Activated CD4-positive, alpha-beta T cell treated with anti-CD3 and anti-CD28 coated beads for 24 hours (primary cell): ENCODE measurements at regions not wholly inside any gene's neighbourhood (a gene's known extent, or its start where the extent isn't known, plus 50 kb on each side); places are given as distances from the start of the nearest gene placed in this dataset.
A peak's percentile ranks its signal among the peaks of the same experiment; 100 is the strongest.

Experiments
- DNase-seq, 2 donors: peaks; one replicate each; pipeline ENCODE4 v3.0.0-alpha.2; 2020; ENCODE audit warnings: low read depth in 2 of 2

DNA sequence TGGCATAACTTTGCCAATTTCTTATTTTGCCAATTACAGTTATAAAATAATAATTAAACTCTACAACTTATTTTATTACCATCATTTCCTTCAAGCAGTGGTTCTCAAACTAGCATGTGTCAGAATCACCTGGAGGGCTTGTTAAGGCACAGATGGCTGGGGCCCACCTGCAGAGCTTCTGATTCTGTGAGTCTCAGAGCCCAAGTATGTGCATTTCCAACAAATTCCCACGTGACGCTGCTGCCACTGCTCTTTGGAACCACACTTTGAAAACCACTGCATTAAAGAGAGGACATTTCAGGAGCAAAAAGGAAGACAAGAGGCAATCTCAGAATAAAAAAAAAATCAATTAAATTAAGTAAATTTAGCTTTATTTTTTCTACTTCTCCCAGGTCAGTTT lies 94.0 kb upstream of the HNRNPA3 start:
- no peak for DNase-seq

- no peak for DNase-seq
Observed at GRCh38 chr2:177119099-177119498, 93.5 kb upstream of the HNRNPA3 start.

DNA sequence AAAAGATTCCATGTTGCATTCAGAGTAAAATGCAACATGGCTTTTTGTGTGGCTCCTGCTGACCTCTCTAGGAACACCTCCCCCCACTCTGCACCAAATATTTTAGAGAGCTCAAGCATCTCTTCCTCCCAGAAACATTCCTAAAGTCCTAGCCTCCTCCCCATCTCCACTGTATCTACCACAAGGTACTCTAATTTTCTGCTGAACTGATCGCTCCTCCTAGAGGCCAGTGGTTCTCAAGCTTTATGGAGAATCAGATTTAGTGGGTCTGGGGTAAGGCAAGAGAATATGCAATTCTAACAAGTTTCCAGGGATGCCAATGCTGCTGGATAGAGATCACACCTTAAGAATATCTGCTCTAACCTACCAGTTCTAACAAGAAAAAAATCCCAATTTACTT lies 89.5 kb upstream of the HNRNPA3 start:
- no peak for DNase-seq

- DNase-seq, result no peak
Observed at GRCh38 chr2:177124371-177124770, 88.2 kb upstream of the HNRNPA3 start.

GRCh38 chr2:177127821-177128220 lies 84.8 kb upstream of the HNRNPA3 start:
- DNase-seq, result no peak

- DNase-seq, result no peak
Observed at GRCh38 chr2:177129610-177130009, 83.0 kb upstream of the HNRNPA3 start.

GRCh38 chr2:177131858-177132257 lies 80.7 kb upstream of the HNRNPA3 start:
- DNase-seq, result no peak

GRCh38 chr2:177138823-177139222 lies 73.8 kb upstream of the HNRNPA3 start:
- DNase-seq, result no peak

- no peak for DNase-seq
Observed at GRCh38 chr2:177141866-177142265, 70.7 kb upstream of the HNRNPA3 start.

- DNase-seq, result no peak
Observed at GRCh38 chr2:177143444-177143843, 69.2 kb upstream of the HNRNPA3 start.

GRCh38 chr2:177147093-177147694 lies 65.4 kb upstream of the HNRNPA3 start:
- no peak for DNase-seq

DNA sequence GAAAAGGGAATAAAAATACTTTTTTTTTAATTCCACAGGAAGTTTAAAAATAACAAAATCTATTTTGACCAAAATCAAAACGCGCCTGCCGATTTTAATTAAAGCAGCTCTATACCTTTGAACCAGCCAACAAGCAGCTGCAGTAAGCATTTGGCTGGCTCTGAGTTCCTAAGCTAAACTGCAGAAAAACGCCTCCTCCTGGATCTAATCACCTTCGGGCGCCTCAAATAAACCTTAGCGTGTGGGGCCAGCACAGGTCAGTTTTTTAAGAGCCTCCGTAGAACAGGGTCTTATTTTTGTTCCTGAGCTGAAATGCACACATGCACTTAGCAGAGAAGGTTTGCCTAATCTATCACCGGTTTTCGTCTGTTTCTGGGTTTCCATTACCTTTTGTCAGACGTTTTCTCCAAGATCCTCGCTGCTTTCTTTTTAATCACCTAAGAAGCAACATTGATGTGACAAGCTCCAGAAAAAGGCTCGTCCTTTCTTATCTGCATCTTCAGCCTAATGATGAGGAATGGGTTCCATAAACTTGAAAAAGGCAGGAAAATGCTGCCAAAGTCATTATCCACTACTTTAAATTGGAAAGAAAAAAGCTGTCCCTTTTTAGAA lies 64.7 kb upstream of the HNRNPA3 start:
- DNase-seq, result no peak

DNA sequence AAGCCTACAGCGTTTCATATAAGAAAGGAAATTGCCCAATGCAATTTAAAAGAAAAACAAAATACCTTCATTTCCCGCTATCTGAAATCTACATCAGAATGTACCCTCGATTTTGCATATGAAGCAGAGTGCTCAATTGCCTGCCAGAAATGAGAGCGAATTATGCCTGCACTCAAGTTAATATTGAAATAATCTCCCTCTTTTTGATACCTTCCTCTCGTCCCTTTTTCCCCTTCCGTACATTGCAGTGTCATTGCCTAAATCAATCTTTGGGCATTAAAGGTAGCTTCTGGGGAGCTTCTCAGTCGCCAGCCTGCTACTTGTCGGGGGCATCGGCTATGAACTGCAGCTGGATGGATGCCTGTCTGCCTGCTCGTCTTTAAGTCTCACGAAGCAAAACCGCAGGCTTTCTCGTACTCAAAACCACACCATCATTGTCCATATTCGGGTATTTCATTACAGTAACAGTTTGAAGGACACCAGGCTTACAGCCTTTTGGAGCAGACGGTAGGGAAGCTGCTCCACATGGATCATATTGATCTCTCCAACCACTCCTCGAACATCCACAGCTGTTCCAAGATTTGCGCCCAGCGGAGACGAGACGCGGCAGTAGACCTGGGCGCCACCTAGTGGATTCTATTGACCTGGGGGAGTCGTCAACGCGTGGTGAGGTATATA lies 64.0 kb upstream of the HNRNPA3 start:
- peak; percentile 64 to 66 for DNase-seq

DNA sequence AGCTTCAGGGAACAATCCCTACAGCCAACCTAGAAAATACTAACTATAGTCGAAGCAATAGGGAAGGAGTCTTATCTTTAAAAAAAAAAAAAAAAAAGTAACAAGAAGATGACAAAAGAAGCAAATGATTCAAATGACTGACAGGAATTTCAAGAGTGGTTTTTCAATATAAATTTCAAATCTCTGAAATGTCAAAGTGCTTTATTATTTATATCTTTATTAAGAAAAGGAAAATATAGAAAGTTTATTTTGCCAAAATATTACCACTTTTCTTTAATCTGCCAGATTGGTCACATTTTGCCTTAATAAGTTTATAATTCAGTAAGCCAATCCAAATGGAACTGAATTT lies 63.5 kb upstream of the HNRNPA3 start:
- DNase-seq, result no peak

DNA sequence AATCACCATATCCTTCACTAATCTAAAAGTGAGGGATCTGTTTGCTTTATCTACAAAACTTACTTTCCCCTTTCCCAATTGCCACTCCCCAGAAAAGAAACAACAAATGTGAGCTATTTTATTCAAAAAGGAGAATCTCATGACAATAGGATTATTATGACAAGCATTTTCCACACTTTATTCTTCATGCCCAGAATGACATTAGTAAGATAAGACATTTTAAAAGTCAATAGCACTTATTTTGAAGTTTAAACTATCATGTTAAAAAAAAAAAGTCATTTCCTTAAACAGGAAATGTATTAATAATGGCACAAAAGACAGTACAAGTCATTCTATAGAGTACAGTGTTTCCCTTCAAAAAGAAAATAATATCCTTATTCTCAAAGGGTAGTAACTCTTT lies 58.8 kb upstream of the HNRNPA3 start:
- no peak for DNase-seq

- DNase-seq, result no peak
Observed at GRCh38 chr2:177154809-177155208, 57.8 kb upstream of the HNRNPA3 start.

- DNase-seq, result no peak
Observed at GRCh38 chr2:177155631-177156030, 57.0 kb upstream of the HNRNPA3 start.

DNA sequence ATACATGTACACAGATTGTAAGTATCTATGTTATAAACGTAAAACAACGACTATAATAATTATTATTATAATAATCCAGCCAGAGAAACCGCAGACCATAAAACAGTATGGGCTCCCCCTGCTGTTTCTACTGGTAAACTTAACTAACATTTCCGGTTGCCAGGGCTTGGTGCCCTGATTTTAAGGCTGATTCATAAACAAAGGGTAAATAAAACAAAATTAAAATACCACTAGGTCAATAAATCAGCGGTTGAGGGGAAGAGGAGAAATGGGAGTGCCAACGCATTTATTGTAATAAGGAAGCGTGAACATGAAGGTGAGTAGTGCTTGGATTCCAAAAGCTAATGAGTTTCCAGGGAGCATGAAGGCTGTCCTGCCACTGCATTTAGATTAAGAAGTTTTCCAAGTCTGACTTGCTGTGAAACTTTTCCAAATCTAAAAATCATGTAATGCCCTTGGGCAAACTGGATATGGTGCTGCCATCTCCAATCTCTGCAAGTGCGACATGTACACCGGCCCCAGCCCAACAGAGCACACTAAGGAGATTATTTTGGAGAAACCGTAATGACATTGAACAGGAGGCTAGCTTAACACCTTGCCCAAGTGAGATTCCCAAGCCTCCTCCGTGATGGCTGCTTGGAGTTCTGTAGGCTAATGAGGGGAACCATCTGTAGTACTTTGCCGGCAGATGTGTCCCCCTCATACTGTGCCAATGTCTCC lies 50.7 kb upstream of the HNRNPA3 start:
- DNase-seq, result no peak
